Liver (tissue), 8 donors: ENCODE measurements at regions not wholly inside any gene's neighbourhood (a gene's known extent, or its start where the extent isn't known, plus 50 kb on each side); places are given as distances from the start of the nearest gene placed in this dataset.

Experiments used
- DNase-seq: peaks from one replicate; pipeline ENCODE4 v3.0.0-alpha.2; 2017; ENCODE audit warnings: low spot score
- H3K27ac ChIP-seq, 2 donors: one replicate each; pipeline ENCODE4 v1.7.0; 2013; ENCODE audit warnings: inconsistent platforms in 2 of 2, low read length in 2 of 2, control low read depth in 1 of 2, low read depth in 1 of 2, mild to moderate bottlenecking in 1 of 2
- H3K27me3 ChIP-seq, 4 donors: one replicate each; pipeline versions ENCODE4 v1.6.1 to v1.7.0; 2013; ENCODE audit warnings: low read length in 3 of 4, inconsistent platforms in 1 of 4, mild to moderate bottlenecking in 1 of 4, moderate library complexity in 1 of 4; ENCODE audit not compliant: control insufficient read depth in 4 of 4, insufficient read depth in 4 of 4
- H3K36me3 ChIP-seq, 4 donors: one replicate each; pipeline versions ENCODE4 v1.6.1 to v1.7.0; 2013; ENCODE audit warnings: low read length in 3 of 4, mild to moderate bottlenecking in 3 of 4, low read depth in 1 of 4, moderate library complexity in 1 of 4; ENCODE audit not compliant: control insufficient read depth in 4 of 4, insufficient read depth in 3 of 4
- H3K4me1 ChIP-seq, 4 donors: one replicate each; pipeline versions ENCODE4 v1.6.1 to v1.7.0; 2013; ENCODE audit warnings: low read length in 3 of 4, mild to moderate bottlenecking in 3 of 4, moderate library complexity in 1 of 4; ENCODE audit not compliant: control insufficient read depth in 4 of 4, insufficient read depth in 4 of 4
- H3K4me3 ChIP-seq, 3 donors: one replicate each; pipeline versions ENCODE4 v1.6.1 to v1.7.0; 2013; ENCODE audit warnings: low read length in 3 of 3, control low read depth in 1 of 3, low read depth in 1 of 3, mild to moderate bottlenecking in 1 of 3
- H3K9ac ChIP-seq, 2 donors: one replicate each; pipeline ENCODE4 v1.7.0; 2013; ENCODE audit warnings: low read length in 2 of 2, mild to moderate bottlenecking in 2 of 2, moderate library complexity in 2 of 2, control low read depth in 1 of 2, low read depth in 1 of 2
- H3K9me3 ChIP-seq, 4 donors: one replicate each; pipeline versions ENCODE4 v1.6.1 to v1.7.0; 2013; ENCODE audit warnings: low read length in 3 of 4; ENCODE audit not compliant: control insufficient read depth in 4 of 4
- EGR1 ChIP-seq, 2 donors: IDR thresholded peaks; 2 replicates each; pipeline ENCODE4 v1.6.1; 2016 to 2018; ENCODE audit warnings: antibody characterized with exemption in 2 of 2, low read depth in 2 of 2
- GABPA ChIP-seq, 2 donors: IDR thresholded peaks in 1 of 2; conservative IDR thresholded peaks in 1 of 2; 2 replicates each; pipeline ENCODE4 v1.6.1; 2016; ENCODE audit warnings: antibody characterized with exemption in 2 of 2, mild to moderate bottlenecking in 1 of 2, moderate library complexity in 1 of 2
- HNF4A ChIP-seq, 2 donors: conservative IDR thresholded peaks; 2 replicates each; pipeline ENCODE4 v1.6.1; 2016; ENCODE audit warnings: antibody characterized with exemption in 2 of 2, mild to moderate bottlenecking in 2 of 2
- HNF4G ChIP-seq: IDR thresholded peaks from 2 replicates; pipeline ENCODE4 v1.6.1; 2016; ENCODE audit warnings: antibody characterized with exemption
- JUND ChIP-seq, 2 donors: IDR thresholded peaks; 2 replicates each; pipeline ENCODE4 v1.6.1; 2016; ENCODE audit warnings: antibody characterized with exemption in 2 of 2
- NR2F2 ChIP-seq: IDR thresholded peaks from 2 replicates; pipeline ENCODE4 v1.6.1; 2016; ENCODE audit warnings: antibody characterized with exemption
- RAD21 ChIP-seq, 2 donors: IDR thresholded peaks; 2 replicates each; pipeline ENCODE4 v1.6.1; 2016; ENCODE audit warnings: antibody characterized with exemption in 2 of 2, mild to moderate bottlenecking in 2 of 2
- RXRA ChIP-seq, 2 donors: IDR thresholded peaks; 2 replicates each; pipeline ENCODE4 v1.6.1; 2017 to 2018; ENCODE audit warnings: antibody characterized with exemption in 2 of 2, mild to moderate bottlenecking in 1 of 2
- SP1 ChIP-seq: IDR thresholded peaks from 2 replicates; pipeline ENCODE4 v1.6.1; 2018; ENCODE audit warnings: antibody characterized with exemption, mild to moderate bottlenecking
- TAF1 ChIP-seq: conservative IDR thresholded peaks from 2 replicates; pipeline ENCODE4 v1.6.1; 2016; ENCODE audit warnings: antibody characterized with exemption, mild to moderate bottlenecking
- YY1 ChIP-seq: IDR thresholded peaks from 2 replicates; pipeline ENCODE4 v1.6.1; 2016; ENCODE audit warnings: antibody characterized with exemption, mild to moderate bottlenecking
- WGBS: extraction: QIAGEN DNeasy Blood & Tissue Kit; methylation state at CpG from one replicate; pipeline ENCODE4 v1.1.7; 2013; 5-methylcytosine and 5-hydroxymethylcytosine counted together
- TF ChIP-seq, protein P1 (sequence below): fragments of 150-350 bp; IDR thresholded peaks from 2 replicates; pipeline ENCODE4 v1.5.1; 2017; ENCODE audit warnings: improper control_type of control experiment, low read depth, low read length; ENCODE audit not compliant: missing input control
- TF ChIP-seq, protein P2 (sequence below): IDR thresholded peaks from 2 replicates; pipeline ENCODE4 v1.6.1; 2016; ENCODE audit warnings: antibody characterized with exemption, mild to moderate bottlenecking
- TF ChIP-seq, protein P3 (sequence below): IDR thresholded peaks from 2 replicates; pipeline ENCODE4 v1.6.1; 2016; ENCODE audit warnings: antibody characterized with exemption
- TF ChIP-seq, protein P4 (sequence below): IDR thresholded peaks from 2 replicates; pipeline ENCODE4 v1.6.1; 2016; ENCODE audit warnings: antibody characterized with exemption
- TF ChIP-seq, protein P5 (sequence below): IDR thresholded peaks from 2 replicates; pipeline ENCODE4 v1.6.1; 2016; ENCODE audit warnings: antibody characterized with exemption
- donor health status: healthy.
- donor health status: healthy.
- donor health status: healthy.
- donor health status: healthy.
- donor health status: healthy.

DNA sequence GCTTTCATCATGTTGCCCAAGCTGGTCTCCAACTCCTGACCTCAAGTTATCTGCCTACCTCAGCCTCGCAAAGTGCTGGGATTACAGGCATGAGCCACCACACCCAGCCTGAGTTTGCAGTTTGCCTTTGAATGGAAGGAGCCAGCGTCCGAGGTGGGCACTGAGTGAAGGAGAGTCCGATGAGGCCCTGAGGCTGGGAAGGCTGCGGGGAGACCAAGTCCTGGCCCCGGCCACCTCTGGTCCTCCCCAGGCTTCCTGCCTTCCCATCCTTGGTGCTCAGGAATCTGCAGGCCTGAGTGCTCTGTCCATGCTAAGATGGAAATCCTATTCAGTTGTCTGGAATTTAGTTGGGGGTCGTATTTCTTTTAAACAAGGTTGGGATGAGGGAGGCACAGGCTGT, 82.9 kb downstream of the SMIM21 start:
- H3K36me3 ChIP-seq: no peaks in the 10 kb centered on the region
- H3K27ac ChIP-seq: no peak overlapping the region
- H3K9me3 ChIP-seq: no peaks in the 10 kb centered on the region
- no peak for DNase-seq
- no peak overlapping the region for H3K4me3 ChIP-seq
- H3K4me1 ChIP-seq: no peaks in the 10 kb centered on the region
- no peak overlapping the region for H3K9ac ChIP-seq
- peaks cover 0 to 2% (median 0%) of the 10 kb centered on the region in 4 donors for H3K27me3 ChIP-seq
- TF ChIP-seq, protein P1, sequence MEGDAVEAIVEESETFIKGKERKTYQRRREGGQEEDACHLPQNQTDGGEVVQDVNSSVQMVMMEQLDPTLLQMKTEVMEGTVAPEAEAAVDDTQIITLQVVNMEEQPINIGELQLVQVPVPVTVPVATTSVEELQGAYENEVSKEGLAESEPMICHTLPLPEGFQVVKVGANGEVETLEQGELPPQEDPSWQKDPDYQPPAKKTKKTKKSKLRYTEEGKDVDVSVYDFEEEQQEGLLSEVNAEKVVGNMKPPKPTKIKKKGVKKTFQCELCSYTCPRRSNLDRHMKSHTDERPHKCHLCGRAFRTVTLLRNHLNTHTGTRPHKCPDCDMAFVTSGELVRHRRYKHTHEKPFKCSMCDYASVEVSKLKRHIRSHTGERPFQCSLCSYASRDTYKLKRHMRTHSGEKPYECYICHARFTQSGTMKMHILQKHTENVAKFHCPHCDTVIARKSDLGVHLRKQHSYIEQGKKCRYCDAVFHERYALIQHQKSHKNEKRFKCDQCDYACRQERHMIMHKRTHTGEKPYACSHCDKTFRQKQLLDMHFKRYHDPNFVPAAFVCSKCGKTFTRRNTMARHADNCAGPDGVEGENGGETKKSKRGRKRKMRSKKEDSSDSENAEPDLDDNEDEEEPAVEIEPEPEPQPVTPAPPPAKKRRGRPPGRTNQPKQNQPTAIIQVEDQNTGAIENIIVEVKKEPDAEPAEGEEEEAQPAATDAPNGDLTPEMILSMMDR: no peak
- TF ChIP-seq, protein P2, sequence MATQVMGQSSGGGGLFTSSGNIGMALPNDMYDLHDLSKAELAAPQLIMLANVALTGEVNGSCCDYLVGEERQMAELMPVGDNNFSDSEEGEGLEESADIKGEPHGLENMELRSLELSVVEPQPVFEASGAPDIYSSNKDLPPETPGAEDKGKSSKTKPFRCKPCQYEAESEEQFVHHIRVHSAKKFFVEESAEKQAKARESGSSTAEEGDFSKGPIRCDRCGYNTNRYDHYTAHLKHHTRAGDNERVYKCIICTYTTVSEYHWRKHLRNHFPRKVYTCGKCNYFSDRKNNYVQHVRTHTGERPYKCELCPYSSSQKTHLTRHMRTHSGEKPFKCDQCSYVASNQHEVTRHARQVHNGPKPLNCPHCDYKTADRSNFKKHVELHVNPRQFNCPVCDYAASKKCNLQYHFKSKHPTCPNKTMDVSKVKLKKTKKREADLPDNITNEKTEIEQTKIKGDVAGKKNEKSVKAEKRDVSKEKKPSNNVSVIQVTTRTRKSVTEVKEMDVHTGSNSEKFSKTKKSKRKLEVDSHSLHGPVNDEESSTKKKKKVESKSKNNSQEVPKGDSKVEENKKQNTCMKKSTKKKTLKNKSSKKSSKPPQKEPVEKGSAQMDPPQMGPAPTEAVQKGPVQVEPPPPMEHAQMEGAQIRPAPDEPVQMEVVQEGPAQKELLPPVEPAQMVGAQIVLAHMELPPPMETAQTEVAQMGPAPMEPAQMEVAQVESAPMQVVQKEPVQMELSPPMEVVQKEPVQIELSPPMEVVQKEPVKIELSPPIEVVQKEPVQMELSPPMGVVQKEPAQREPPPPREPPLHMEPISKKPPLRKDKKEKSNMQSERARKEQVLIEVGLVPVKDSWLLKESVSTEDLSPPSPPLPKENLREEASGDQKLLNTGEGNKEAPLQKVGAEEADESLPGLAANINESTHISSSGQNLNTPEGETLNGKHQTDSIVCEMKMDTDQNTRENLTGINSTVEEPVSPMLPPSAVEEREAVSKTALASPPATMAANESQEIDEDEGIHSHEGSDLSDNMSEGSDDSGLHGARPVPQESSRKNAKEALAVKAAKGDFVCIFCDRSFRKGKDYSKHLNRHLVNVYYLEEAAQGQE: no peak
- TF ChIP-seq, protein P3, sequence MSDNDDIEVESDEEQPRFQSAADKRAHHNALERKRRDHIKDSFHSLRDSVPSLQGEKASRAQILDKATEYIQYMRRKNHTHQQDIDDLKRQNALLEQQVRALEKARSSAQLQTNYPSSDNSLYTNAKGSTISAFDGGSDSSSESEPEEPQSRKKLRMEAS: no peak
- TF ChIP-seq, protein P4, sequence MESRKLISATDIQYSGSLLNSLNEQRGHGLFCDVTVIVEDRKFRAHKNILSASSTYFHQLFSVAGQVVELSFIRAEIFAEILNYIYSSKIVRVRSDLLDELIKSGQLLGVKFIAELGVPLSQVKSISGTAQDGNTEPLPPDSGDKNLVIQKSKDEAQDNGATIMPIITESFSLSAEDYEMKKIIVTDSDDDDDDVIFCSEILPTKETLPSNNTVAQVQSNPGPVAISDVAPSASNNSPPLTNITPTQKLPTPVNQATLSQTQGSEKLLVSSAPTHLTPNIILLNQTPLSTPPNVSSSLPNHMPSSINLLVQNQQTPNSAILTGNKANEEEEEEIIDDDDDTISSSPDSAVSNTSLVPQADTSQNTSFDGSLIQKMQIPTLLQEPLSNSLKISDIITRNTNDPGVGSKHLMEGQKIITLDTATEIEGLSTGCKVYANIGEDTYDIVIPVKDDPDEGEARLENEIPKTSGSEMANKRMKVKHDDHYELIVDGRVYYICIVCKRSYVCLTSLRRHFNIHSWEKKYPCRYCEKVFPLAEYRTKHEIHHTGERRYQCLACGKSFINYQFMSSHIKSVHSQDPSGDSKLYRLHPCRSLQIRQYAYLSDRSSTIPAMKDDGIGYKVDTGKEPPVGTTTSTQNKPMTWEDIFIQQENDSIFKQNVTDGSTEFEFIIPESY: no peak
- TF ChIP-seq, protein P5, sequence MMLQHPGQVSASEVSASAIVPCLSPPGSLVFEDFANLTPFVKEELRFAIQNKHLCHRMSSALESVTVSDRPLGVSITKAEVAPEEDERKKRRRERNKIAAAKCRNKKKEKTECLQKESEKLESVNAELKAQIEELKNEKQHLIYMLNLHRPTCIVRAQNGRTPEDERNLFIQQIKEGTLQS: no peak
- no peak for TF ChIP-seq YY1
- no peak for TF ChIP-seq TAF1
- TF ChIP-seq HNF4G: no peak
- TF ChIP-seq JUND (IDR thresholded peaks at IDR 0.05): no peak
- TF ChIP-seq EGR1 (IDR thresholded peaks at IDR 0.05; ENCODE audit: low read depth in 2 of 2): no peak
- no peak for TF ChIP-seq GABPA (IDR thresholded peaks at IDR 0.05 in 1 of 2, conservative IDR thresholded peaks at IDR 0.05 in 1 of 2)
- no peak for TF ChIP-seq RAD21 (IDR thresholded peaks at IDR 0.05)
- WGBS: 80% methylated on average over 7 of the region's 7 CpGs

DNA sequence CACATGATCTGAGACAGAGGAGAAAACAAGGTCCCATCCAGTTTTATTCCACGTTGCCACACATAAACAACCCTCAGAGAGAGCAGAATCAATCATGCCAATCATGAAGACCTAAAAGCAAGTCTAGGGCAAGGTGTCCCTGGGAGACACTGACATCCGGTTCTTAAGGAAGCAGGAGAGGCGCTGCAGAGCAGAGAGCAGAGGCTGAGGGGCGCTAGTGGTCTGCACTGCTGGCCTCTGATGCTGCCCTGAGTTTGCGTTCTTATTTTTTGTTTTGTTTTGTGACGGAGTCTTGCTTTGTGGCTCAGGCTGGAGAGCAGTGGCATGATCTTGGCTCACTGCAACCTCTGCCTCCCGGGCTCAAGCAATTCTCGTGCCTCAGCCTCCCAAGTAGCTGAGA, 83.3 kb downstream of the SMIM21 start:
- 93% methylated on average over 8 of the region's 8 CpGs for WGBS
- H3K9me3 ChIP-seq: no peaks in the 10 kb centered on the region
- no peak overlapping the region for H3K4me3 ChIP-seq
- no peak overlapping the region for H3K9ac ChIP-seq
- no peak for DNase-seq
- H3K4me1 ChIP-seq: no peaks in the 10 kb centered on the region
- peaks cover 0 to 2% (median 0%) of the 10 kb centered on the region in 4 donors for H3K27me3 ChIP-seq
- TF ChIP-seq HNF4G: no peak
- no peak for TF ChIP-seq JUND (IDR thresholded peaks at IDR 0.05)
- no peak for TF ChIP-seq HNF4A (conservative IDR thresholded peaks at IDR 0.05)
- no peak for TF ChIP-seq EGR1 (IDR thresholded peaks at IDR 0.05; ENCODE audit: low read depth in 2 of 2)
- no peak for TF ChIP-seq RAD21 (IDR thresholded peaks at IDR 0.05)
- TF ChIP-seq NR2F2: no peak
- TF ChIP-seq, protein P1: no peak
- no peak for TF ChIP-seq GABPA (IDR thresholded peaks at IDR 0.05 in 1 of 2, conservative IDR thresholded peaks at IDR 0.05 in 1 of 2)
- no peak for TF ChIP-seq SP1
- no peak for TF ChIP-seq RXRA (IDR thresholded peaks at IDR 0.05)
- no peaks in the 10 kb centered on the region for H3K36me3 ChIP-seq
- H3K27ac ChIP-seq: no peak overlapping the region
